DMS153 (cell line): ENCODE measurements at regions not wholly inside any gene's neighbourhood (a gene's known extent, or its start where the extent isn't known, plus 50 kb on each side); places are given as distances from the start of the nearest gene placed in this dataset.

Experiments used
- DNase-seq: peaks from one replicate; lab custom pipeline; 2025; lab: John Stamatoyannopoulos, UW

DNA sequence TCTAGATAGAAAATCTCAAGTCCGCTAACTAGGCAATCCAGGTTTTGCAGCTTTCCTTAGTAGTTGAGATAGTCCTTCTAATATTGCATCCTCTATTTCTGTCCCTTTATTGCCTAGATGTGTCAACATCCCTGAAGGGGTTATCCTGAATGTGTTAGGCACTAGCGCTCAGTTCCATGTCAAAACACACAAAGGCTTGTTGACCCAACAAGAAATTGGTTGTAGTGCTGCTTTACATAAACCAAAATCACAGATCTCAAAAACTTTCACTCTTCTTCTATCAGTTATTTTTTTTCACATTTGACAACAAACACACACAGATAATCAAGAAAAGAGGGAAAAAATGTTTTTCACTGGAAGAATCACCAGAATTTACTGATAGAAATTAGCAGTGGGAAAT is 51.4 kb upstream of the SOX2 start:
- peak; percentile 58 for DNase-seq

DNA sequence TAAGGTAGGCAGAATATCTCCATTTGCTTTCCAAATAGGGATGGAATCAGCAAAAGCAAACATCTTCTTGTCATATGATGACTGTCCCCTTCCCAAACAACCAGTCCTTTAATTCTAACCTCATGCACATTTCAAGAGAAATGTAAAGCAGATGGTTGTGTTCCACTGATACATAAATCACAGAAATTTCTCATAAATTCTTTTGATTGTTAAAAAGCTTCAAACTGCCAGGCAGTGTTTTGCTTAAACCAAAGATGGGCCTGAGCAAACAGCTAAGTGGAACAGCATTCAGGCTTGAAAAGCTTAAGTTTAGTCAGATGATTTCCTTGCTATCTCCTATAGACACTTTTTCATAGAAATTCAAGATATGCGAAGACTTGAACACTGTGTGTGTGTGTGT is 74.3 kb upstream of the SOX2 start:
- DNase-seq = no peak

DNA sequence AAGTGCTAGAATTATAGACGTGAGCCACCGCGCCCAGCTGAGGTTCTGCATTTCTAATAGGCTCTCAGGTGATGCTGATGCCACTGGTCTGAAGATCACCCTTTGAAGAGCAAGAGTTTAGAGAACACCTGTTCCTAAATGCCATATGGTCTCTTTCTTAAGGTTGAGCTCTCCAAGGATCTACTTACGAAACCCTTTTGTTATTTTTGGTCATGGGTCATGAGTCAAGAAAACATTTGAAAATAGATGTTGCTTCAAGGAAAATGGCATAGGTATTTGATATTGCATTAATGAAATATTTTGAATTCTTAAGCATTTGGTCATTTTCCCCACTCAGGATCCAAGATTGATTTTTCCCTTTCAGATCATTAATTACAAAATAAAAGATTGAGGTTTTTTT is 74.7 kb upstream of the SOX2 start:
- DNase-seq = no peak

DNA sequence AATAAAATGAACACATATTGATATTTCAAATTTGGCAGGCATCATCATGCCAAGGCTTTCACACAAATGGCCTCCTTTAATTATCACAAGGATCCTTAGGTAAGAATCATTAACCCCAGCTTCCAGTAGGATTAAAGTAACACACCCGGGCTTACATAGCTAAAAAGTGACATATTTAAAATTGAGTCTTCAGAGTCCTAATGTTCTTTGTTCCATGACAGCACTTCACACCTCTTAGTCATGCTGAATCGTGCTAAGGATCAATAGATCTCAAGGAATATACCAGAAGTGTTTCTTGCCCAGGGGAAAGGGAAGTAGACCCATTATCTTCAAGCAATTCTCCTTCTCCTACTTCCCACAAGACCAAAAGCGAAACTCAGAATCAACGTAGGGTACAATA is 76.6 kb upstream of the SOX2 start:
- no peak for DNase-seq

DNA sequence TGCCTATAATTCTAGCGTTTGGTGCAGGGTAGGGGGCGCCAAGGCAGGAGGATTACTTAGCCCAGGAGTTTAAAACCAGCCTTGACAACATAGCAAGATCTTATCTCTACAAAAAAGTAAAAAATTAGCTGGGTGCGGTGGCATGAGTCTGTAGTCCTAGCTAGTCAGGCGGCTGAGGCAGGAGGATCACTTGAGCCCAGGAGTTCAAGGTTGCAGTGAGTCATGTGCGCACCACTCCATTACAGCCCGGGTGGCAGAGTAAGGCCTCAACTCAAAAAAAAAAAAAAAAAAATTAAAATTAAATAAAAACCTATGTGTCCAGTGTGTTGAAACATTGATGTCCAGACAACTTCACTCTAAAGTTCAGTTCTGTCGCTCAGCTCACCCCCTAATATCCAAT is 78.2 kb upstream of the SOX2 start:
- DNase-seq = no peak

DNA sequence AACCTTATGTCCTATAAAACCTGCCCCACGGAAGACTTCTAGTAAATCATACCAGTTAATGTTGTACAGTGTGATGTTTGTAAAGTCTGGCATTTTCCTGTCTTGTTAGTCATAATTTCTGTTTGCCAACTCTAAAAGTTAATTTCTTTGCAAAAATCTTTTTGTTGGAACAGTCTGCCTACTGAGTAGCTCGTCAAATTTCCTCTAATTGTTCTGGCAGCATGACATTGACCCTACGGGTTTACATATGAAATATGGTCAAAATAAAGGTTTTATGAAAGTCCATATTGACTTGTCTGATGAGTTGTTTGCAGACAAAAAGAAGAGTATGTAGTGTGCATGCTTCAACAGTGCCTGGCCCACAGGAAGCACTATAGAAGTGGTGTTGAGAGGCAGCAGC is 79.8 kb upstream of the SOX2 start:
- DNase-seq = no peak

DNA sequence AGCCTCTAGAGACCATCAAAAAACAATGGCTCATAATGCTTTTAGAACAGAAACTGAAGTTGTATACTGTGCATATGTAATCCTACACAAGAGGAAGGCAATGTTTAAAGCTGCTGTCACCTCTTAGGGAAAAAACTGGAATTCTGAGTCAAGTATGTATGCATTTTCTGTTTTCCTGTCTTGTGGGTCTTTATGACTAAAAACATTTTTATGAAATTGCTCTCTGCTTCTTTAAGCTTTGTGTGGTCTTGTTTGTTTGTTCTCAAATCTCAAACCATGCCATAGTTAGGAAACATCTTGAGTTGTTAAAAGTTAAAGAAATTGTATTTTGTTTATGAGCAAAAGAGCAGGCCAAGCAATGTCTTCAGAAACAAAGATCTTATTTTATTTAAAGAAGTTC is 80.9 kb upstream of the SOX2 start:
- no peak for DNase-seq

DNA sequence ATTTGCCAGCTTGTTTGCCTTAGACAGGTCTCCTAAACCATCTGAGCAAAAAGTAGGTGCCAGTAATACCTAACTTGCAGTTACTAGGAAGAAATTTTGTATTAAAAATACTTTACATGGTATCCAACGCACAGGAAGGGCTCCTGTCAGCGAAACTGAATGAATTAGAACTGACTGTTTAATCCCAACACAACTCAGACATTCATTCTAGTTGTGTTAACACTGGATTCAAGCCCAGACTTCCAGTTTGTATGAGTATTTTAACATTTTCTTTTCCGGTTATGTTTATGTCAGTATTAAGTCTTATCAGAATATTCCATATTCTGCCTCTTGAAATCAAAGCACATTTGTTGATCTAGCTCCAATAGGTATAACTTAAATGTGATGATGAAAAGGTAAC is 82.0 kb upstream of the SOX2 start:
- DNase-seq = no peak

DNA sequence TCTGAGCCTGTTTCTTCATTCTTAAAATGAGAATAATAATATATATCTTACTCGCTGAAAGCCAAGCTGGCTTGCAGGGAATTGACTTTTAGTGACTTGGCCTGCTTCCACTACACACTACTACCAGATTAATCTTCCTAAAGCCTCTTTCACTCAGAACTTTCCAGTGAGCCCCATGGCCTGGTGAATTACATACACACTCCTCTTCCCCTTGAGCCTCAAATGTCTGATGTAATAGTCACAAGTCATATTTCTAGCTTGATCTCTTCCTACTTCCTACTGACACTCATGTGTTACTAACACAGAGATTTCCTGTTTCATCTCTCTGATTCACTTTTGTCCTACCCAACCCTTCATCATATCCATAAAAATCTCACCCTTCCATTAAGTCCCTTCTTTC is 82.7 kb upstream of the SOX2 start:
- DNase-seq = no peak

DNA sequence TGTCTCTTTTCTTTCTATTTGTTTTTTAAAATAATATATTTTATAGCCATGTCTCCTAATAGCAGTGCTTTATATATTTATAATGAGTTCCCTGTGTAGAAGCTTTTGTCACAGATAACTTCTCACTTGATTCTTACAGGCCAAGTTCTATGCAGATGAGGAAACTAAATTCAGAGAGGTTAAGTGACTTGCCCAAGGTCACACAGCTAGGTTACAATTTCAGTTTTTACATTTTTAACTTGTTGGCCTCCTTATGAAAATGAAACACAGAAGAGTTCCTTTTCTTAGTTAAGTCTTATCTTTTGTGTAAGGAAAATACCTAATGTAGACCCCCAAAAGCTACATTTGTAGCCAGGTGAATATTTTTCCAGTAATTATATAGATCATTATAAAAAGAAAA is 83.3 kb upstream of the SOX2 start:
- no peak for DNase-seq

DNA sequence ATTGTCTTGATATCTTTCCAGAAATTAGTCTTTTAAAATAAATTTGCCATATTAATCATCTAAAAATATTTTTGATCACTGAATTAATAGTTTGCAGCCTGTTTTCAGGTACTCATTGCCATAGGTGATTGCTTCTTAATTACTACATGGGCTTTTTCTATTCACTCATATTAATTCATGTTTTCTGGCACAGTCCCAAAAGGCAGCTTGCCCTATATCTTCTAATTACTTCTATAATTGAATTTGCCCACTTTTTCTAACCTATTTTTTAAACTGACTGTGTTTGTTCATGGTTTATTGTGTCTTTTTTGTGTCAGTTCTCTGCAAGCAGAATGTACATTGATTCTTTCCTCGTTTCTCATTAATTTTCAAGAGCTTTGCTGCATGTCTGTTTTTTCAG is 85.7 kb upstream of the SOX2 start:
- DNase-seq = no peak

DNA sequence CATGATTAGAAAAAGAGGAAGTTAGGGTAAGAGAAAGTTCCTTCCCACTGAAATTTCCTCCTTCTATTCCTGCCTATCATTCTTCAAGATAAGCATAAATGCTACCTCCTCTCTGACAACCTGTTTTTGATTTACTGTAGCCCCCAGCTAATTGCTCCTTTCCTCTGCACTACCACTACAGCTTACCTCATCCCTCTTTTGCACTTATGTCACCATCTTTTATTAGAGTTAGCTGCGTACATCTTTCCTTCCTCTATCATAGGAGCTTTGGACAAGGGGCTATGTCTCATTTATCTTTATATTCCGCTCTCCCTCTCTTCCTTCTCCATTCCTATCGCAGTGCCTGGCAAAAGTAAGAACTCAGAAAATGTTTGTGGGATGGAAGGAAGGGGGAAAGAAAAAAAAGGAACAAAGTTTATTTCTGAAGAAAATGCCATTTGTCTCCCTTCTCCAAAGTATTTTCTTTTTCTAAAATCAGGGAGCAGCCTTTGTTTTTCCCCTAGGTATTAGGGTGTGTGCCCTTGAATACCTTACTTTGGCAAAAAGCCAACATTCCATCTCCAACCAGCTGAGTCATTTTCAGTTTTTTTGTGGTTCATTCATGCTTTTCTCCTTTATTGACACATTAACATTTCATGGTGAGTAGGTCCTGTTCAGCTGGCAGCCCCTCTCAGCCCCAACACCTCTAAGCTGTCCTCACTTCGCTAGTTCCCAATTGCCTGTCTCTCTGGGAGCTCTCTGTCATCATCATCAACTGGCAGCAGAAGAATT is 87.6 kb upstream of the SOX2 start:
- DNase-seq = peak; percentile 32

DNA sequence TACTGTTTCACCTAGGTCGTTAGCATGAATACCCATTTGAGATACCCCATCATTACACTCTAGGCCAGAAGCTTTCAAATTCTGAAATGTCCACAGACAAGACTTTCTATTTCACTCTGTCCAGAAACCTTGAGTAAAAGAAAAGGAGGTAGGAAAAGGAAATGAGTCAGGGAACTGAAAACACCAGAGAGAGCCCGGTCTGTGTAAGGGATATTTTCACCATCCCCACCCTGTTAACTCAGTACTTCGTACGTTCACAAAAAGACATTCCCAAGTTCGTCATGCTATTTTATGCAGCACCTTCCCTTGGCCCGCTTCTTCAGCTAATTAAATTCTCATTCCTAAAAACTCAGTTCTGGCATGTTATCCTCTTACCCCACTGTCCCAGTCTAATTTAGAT is 89.4 kb upstream of the SOX2 start:
- no peak for DNase-seq

DNA sequence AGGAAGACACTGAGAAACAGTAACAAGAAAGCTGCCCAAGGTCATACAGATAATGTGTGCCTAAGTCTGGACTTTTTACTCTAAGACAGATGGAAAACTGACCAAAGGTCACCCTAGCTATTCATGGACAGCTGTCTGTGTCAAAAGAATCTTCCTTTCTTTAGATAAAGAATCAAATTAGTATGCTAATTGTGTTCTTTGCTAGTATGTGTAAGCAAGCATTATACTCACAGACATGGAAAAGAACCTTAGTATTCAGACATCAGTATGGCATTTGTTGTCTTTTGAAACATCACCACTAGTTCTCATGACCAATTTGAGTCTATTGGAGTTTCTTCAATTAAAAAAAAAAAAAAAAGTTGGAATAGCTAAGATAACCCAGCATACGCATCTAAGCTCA is 91.8 kb upstream of the SOX2 start:
- no peak for DNase-seq

DNA sequence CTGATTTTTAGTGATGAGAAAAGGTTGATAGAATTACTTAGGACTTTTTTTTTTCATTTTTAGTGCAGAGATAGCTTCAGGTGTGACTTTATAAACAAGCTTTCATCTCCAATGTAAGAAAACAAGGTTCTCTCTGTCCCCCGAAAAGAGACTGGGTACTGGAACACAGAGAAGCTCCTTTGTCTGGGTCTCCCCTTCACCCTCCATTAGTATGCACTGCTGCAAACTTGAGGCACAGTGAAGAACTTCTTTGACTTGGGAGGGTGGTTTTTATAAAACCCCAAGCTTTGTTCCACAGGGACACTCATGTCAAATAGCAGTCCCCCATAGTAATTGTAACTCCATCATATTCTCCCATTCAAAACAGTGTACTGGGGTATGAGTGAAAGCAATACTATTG is 93.5 kb upstream of the SOX2 start:
- DNase-seq = no peak

DNA sequence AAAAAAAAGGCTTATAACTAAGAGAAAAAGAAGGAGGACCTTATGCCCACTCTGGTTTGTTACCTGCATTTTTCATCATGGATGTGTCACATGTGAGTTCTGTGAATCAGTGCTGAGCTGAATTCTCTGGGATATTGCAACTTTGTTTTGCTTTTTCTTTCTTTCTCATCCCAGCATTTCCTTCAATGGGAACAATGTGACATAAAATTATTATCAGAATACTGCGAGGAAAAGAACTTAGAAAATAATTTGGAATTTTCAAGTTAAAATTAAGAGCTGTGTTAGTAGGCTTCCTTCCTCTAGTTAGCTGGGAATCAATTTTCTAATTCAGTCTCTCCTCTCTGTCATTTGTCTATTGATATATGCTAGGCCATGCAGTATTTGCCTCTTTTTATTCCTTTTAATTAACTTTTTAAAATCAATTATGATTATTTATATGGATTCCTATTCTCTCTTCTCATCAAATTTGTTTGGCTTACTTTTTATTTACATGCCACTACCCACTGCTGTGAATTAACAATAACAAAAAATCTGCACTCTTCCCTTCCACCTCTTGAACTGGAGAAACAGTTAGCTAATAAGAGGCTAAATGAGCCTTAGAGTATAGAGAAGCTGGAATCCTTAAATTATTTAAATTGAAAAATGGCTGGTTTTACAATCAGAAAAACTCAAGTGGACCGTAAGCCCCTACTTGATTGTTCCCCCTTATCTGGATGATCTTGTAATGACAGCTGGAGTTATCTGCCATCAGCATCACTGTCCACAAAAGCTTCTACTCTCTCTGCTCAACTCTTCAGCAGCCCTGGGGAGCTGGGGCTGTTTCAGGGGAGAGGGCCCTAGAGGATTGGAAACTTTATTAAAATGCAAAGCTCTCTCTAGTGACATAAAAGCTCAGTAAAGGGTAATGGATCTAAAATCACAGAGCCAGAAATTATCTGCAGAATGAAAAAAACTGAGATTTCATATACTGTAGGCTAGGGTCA is 95.3 kb upstream of the SOX2 start:
- no peak for DNase-seq

DNA sequence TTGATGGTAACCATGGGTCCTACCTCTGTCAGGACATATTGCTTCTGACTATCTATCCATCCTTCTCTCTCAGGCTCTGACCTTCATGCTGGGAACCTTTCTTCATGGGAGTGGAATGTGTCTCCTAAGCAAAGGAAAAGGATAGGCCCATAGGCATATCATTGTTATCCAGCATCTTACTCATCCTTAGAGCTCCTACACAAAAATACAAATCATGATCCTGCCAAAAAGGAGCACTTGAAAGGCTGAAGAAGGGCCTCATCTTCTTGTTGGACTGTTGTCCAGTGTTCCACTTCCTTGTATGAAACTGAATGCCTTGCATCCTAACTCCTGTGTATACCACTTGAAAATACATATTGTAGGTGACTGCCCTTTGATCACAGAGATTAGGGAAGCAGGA is 96.1 kb upstream of the SOX2 start:
- DNase-seq = no peak

DNA sequence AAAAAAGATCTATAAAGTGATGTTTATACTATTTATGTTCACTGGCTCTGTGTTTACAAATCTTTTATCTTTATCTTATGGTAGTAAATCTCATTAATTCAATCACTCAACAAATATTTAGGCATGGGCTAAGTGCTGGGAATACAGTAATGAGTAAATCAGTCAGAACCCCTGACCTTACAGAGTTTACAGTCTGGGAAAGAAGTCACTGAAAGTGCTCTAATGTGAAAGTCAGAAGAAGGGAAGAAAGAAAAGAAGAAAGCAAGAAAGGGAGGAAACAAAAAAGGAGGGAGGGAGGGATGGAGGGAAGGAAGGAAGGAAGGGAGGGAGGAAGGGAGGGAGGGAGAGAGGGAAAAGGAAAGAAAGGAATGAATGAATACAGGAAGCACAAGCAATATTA is 96.8 kb upstream of the SOX2 start:
- no peak for DNase-seq

DNA sequence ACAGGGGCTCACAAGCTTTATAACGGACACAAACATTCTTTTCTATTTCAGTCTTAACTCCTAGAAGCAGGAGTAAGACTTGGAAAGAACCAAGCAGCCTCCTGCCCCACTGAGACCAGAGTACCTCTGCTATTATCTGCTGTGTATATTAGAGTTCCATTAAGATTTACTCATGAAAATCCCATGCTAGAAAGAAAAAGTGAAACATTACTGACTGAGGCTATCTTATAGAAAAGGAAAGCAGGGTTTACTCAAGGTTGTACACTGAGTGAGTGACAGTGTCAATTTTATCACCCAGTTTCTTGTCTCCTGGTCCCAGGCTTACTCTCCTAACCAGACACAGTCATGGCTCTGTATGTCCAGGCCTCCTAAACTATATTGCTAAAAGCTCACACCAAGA is 97.9 kb upstream of the SOX2 start:
- DNase-seq = no peak

DNA sequence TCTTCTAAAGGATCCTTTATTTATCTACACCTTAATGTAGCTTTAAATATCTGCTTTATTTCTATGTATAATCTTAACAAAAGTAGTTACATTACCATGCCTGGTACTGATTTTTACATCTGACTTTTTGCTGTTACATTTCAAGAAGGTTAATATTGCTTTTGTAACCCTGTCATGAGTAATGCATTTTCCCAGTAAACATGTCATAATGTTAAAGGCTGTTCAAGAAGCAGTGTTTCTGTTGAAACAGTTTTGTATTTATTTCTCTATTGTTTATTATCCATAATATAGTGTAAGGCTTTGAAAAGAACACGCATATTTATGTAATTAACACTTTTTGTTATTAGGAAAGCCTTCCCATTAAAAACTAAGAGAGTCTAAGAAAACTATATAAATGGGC is 98.5 kb upstream of the SOX2 start:
- DNase-seq = no peak

DNA sequence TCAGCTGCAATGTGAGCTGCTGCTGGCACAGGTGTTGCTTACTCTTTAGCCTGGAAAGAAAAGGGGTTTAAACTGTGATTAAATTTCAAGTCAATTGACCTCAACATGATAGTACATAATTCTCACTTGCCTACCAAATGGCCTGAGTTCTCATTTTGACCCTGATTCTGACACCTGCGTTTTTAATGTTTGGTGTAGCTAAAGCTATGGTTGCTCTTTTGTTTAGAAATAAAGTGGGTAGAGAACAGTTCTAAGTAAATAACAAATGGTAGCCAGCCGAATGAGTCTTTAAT is 100.8 kb upstream of the SOX2 start:
- DNase-seq = no peak

DNA sequence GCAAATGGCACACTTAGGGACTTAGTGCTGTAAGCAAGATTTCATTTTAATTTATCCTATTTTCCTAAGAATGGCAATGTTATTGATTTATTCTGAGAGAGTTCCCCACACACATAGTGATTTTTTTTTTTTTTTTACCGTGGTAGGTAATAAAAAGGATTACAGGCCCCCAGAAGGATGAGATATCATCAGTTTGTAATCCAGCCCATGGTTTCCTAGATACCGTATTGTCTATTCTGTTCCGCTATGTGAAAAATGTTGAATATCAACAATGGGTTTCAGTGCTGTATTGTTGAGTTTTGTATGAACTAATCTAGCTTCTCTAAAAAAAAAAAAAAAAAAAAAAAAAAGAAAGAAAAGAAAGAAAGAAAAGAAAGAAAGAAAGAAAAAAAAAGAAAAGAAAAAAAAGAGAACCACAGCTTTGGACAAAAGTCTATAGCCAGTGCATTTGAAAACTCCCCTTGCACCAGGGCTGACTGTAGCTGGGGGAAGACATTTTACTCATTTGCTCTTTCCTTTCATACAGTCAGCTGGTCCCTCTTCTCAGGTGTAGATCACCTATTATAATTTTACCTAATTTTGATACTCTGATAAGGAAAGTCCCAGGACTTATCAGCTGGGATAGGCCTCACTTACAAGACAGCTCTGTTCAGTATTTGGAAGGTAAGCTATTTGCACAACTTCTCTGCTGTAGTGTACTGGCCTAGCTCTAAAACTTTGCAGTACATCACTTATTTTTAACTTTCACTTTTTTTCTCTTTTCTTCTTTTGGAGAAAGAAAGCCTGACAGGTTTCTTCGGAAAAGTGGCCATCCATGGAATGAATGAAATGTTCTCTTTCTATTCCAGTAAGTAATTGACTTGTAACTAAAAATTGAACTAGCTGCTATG is 101.4 kb upstream of the SOX2 start:
- no peak for DNase-seq
